ENCODE measurements at regions not wholly inside any gene's neighbourhood (a gene's known extent, or its start where the extent isn't known, plus 50 kb on each side); places are given as distances from the start of the nearest gene placed in this dataset.

DNA sequence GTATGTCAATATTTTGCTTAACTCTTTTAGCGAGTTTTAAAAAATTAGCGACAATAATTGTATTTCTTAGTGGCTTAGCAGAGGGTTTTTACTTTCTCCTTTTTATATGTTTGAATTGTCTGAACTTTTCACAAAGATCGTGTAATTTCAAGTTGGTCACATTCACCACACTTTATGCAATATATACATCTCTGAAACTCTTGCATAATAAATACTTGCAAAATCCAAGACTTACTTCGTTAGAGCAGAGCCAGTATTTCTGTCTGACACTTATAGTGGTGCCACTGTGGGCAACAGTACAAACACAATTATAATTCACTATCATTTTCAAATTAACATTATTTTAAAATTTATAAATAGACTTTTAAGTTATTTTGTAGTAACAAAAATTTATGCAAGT lies 62.0 kb downstream of the SUCNR1 start:
- DNase-seq = no peak
- TF ChIP-seq, protein P1, sequence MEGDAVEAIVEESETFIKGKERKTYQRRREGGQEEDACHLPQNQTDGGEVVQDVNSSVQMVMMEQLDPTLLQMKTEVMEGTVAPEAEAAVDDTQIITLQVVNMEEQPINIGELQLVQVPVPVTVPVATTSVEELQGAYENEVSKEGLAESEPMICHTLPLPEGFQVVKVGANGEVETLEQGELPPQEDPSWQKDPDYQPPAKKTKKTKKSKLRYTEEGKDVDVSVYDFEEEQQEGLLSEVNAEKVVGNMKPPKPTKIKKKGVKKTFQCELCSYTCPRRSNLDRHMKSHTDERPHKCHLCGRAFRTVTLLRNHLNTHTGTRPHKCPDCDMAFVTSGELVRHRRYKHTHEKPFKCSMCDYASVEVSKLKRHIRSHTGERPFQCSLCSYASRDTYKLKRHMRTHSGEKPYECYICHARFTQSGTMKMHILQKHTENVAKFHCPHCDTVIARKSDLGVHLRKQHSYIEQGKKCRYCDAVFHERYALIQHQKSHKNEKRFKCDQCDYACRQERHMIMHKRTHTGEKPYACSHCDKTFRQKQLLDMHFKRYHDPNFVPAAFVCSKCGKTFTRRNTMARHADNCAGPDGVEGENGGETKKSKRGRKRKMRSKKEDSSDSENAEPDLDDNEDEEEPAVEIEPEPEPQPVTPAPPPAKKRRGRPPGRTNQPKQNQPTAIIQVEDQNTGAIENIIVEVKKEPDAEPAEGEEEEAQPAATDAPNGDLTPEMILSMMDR (IDR thresholded peaks at IDR 0.05; ENCODE audit: low read depth, low read length, missing control alignments) = no peak
- Histone ChIP-seq H3K27me3 (replicated peaks) (no peaks in the 10 kb centered on the region), H3K27ac (no peak overlapping the region), H3K4me3 (ENCODE audit: low read depth, low read length) (no peak overlapping the region), H3K36me3 (replicated peaks) (no peaks in the 10 kb centered on the region)
- in situ Hi-C loops (cut with HindIII; ENCODE audit: low pct_ligation_motif_present, low sequenced_read_pairs) = no loop called here

DNA sequence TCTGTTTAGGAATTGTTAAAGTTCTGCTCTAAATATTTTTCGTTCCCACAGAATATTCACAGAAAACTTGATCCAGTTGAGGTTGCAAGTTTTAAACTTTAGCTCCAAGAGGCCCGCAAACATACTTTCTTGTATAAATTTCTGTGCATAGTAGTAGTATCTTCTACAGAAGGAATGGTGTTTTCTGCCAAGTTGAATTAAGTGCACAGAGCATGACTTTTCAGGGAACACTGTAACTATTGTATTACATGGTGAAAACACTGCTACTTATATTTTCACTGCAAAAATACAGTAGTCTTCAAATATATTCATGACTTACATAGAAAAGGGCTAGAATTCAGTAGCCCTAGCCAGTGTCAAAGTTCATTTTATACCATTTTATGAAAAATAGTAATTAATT lies 67.0 kb downstream of the SUCNR1 start:
- Histone ChIP-seq H3K27ac (no peak overlapping the region), H3K4me3 (ENCODE audit: low read depth, low read length) (no peak overlapping the region), H3K36me3 (replicated peaks) (no peaks in the 10 kb centered on the region), H3K27me3 (replicated peaks) (no peaks in the 10 kb centered on the region)
- DNase-seq = no peak
- TF ChIP-seq, protein P1 (IDR thresholded peaks at IDR 0.05; ENCODE audit: low read depth, low read length, missing control alignments) = no peak
- in situ Hi-C loops (cut with HindIII; ENCODE audit: low pct_ligation_motif_present, low sequenced_read_pairs) = no loop called here

DNA sequence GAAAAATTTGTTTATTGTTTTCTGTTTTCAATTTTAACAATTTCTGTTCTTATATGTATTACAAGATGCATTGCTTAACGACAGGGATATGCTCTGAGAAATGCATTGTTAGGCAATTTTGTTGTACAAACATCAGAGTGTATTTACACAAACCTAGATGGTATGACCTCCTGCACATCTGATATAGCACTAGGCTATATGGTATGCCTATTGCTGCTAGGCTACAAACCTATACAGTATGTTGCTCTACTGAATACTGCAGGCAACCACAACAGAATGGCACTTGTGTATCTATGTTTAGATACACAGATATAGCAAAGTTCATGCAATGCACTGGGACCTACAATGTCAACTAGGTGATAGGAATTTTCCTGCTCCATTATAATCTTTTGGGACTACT lies 70.1 kb downstream of the SUCNR1 start:
- TF ChIP-seq, protein P1 (IDR thresholded peaks at IDR 0.05; ENCODE audit: low read depth, low read length, missing control alignments) = no peak
- H3K27me3 ChIP-seq (replicated peaks) = no peaks in the 10 kb centered on the region
- no peak overlapping the region for H3K4me3 ChIP-seq (ENCODE audit: low read depth, low read length)
- H3K27ac ChIP-seq = no peak overlapping the region
- H3K36me3 ChIP-seq (replicated peaks) = no peaks in the 10 kb centered on the region
- no peak for DNase-seq
- in situ Hi-C loops (cut with HindIII; ENCODE audit: low pct_ligation_motif_present, low sequenced_read_pairs) = no loop called here

DNA sequence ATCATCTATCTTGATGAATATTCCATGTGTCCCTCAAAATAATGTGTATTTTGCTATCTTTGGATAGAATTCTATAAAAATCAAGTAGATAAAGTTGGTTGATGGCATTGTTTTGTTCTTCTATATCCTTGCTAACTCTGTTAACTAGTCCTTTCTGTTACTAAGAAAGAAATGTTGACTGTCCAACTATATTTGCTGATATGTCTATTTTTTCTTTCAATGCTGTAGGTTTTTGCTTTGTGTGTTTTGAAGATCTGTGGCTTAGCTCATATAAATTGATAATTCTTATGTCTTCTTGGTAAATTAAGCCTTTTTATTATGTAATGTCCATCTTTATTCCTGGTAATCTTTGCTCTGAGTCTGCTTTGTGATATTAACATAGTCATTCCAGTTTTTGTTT lies 70.9 kb downstream of the SUCNR1 start:
- H3K27me3 ChIP-seq (replicated peaks) = no peaks in the 10 kb centered on the region
- in situ Hi-C loops (cut with HindIII; ENCODE audit: low pct_ligation_motif_present, low sequenced_read_pairs) = no loop called here
- H3K27ac ChIP-seq = no peak overlapping the region
- no peak overlapping the region for H3K4me3 ChIP-seq (ENCODE audit: low read depth, low read length)
- TF ChIP-seq, protein P1 (IDR thresholded peaks at IDR 0.05; ENCODE audit: low read depth, low read length, missing control alignments) = no peak
- H3K36me3 ChIP-seq (replicated peaks) = no peaks in the 10 kb centered on the region
- DNase-seq = no peak

DNA sequence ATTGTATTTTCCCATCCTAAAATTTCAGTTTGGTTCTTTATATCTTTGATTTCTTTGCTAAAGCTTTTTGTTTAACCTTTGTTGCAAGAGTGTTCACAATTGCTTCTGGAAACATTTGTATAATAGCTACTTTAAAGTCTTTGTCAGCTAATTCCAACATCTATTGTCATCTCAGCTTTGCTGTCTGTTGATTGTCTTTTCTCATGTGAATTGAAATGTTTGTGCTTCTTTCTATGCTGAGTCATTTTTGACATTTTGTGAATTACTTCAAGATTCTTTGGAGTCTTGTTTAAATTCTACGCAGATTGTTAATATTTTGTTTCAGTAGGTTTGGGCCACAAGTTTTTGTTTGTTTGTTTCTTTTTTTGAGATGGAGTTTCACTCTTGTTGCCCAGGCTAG lies 73.2 kb downstream of the SUCNR1 start:
- in situ Hi-C loops (cut with HindIII; ENCODE audit: low pct_ligation_motif_present, low sequenced_read_pairs) = no loop called here
- Histone ChIP-seq H3K36me3 (replicated peaks) (no peaks in the 10 kb centered on the region), H3K4me3 (ENCODE audit: low read depth, low read length) (no peak overlapping the region), H3K27me3 (replicated peaks) (no peaks in the 10 kb centered on the region), H3K27ac (no peak overlapping the region)
- no peak for DNase-seq
- TF ChIP-seq, protein P1 (IDR thresholded peaks at IDR 0.05; ENCODE audit: low read depth, low read length, missing control alignments) = no peak

DNA sequence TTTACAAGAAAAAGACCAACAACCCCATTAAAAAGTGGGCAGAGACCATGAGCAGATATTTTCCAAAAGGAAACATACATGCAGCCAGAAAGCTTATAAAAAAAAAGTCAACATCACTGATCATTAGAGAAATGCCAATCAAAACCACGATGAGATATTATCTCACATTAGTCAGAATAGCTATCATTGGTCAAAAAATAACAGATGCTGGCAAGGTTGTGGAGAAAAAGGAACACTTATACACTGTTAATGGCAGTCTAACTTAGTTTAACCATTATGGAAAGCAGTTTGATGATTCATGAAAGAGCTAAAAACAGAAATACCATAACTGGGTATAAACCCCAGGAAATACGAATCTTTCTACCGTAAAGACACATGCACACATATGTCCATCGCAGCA lies 76.3 kb downstream of the SUCNR1 start:
- no peaks in the 10 kb centered on the region for H3K27me3 ChIP-seq (replicated peaks)
- TF ChIP-seq, protein P1 (IDR thresholded peaks at IDR 0.05; ENCODE audit: low read depth, low read length, missing control alignments) = no peak
- no peak for DNase-seq
- H3K4me3 ChIP-seq (ENCODE audit: low read depth, low read length) = no peak overlapping the region
- in situ Hi-C loops (cut with HindIII; ENCODE audit: low pct_ligation_motif_present, low sequenced_read_pairs) = no loop called here
- no peaks in the 10 kb centered on the region for H3K36me3 ChIP-seq (replicated peaks)
- no peak overlapping the region for H3K27ac ChIP-seq
